GM18511 (cell line): ENCODE measurements at regions not wholly inside any gene's neighbourhood (a gene's known extent, or its start where the extent isn't known, plus 50 kb on each side); places are given as distances from the start of the nearest gene placed in this dataset.

ENCODE experiments used
- ATAC-seq: cut with Tn5 transposase; IDR thresholded peaks from one replicate; pipeline ENCODE4 v1.9.1; 2021; ENCODE audit warnings: mild to moderate bottlenecking, moderate library complexity; ENCODE audit not compliant: unreplicated experiment

GRCh38 chr20:10861090-10861489, 187.3 kb upstream of the JAG1 start:
- ATAC-seq, result no peak

- no peak for ATAC-seq
Observed at GRCh38 chr20:10861619-10862018, 187.8 kb upstream of the JAG1 start.

- ATAC-seq, result no peak
Observed at GRCh38 chr20:10863337-10864060, 189.7 kb upstream of the JAG1 start.

- ATAC-seq, result no peak
Observed at GRCh38 chr20:10864076-10864672, 190.4 kb upstream of the JAG1 start.

- no peak for ATAC-seq
Observed at GRCh38 chr20:10868299-10868698, 194.5 kb upstream of the JAG1 start.

- ATAC-seq, result no peak
Observed at GRCh38 chr20:10873026-10873425, 199.2 kb upstream of the JAG1 start.

GRCh38 chr20:10875653-10876052, 201.9 kb upstream of the JAG1 start:
- no peak for ATAC-seq

GRCh38 chr20:10876558-10876957, 202.8 kb upstream of the JAG1 start:
- no peak for ATAC-seq

GRCh38 chr20:10877342-10877741, 203.5 kb upstream of the JAG1 start:
- no peak for ATAC-seq

GRCh38 chr20:10883166-10883565, 209.4 kb upstream of the JAG1 start:
- ATAC-seq, result no peak

- no peak for ATAC-seq
Observed at GRCh38 chr20:10893321-10893720, 219.5 kb upstream of the JAG1 start.

GRCh38 chr20:10897336-10897735, 223.5 kb upstream of the JAG1 start:
- ATAC-seq, result no peak

- no peak for ATAC-seq
Observed at GRCh38 chr20:10898552-10898951, 224.8 kb upstream of the JAG1 start.

- no peak for ATAC-seq
Observed at GRCh38 chr20:10902174-10902573, 228.4 kb upstream of the JAG1 start.

- no peak for ATAC-seq
Observed at GRCh38 chr20:10902576-10903282, 228.9 kb upstream of the JAG1 start.

- no peak for ATAC-seq
Observed at GRCh38 chr20:10906834-10907233, 233.0 kb upstream of the JAG1 start.

GRCh38 chr20:10909803-10910202, 236.0 kb upstream of the JAG1 start:
- ATAC-seq, result no peak

GRCh38 chr20:10910535-10911178, 236.9 kb upstream of the JAG1 start:
- ATAC-seq, result no peak

GRCh38 chr20:10911298-10911697, 237.5 kb upstream of the JAG1 start:
- ATAC-seq, result no peak

- ATAC-seq, result no peak
Observed at GRCh38 chr20:10915815-10916214, 242.0 kb upstream of the JAG1 start.

- ATAC-seq, result no peak
Observed at GRCh38 chr20:10916312-10916711, 242.5 kb upstream of the JAG1 start.

- ATAC-seq, result no peak
Observed at GRCh38 chr20:10917826-10918225, 244.0 kb upstream of the JAG1 start.
